HCT116 (cell line): ENCODE measurements at regions not wholly inside any gene's neighbourhood (a gene's known extent, or its start where the extent isn't known, plus 50 kb on each side); places are given as distances from the start of the nearest gene placed in this dataset.

Experiments
- ATAC-seq: fragments of 200-7000 bp; cut with Tn5 transposase; 2 replicates; pipeline ENCODE4 v1.9.1; 2020; ENCODE audit warnings: mild to moderate bottlenecking, moderate library complexity
- BruUV-seq: library from RNA; stranded (reverse); fragments of 400-500 nt; replicated peaks from 2 replicates; lab custom pipeline; 2021; lab: Mats Ljungman, UMichigan
- CTCF ChIA-PET: fragments of 300-600 bp; sonication (Branson Sonifier 250); formaldehyde crosslinking; loops from one replicate; lab custom pipeline; 2021; ENCODE audit warnings: antibody characterized with exemption; lab: Charles Lee
- POLR2A ChIA-PET: fragments of 300-600, 350-600 bp; sonication (Branson Sonifier 250); formaldehyde crosslinking; loops from one replicate; lab custom pipeline; 2021; ENCODE audit warnings: antibody characterized with exemption; lab: Charles Lee
- RAD21 ChIA-PET, 2 experiments: fragments of 300-600 bp; sonication (Branson Sonifier 250); formaldehyde crosslinking; loops; one replicate each; lab custom pipeline; 2023; ENCODE audit warnings: low total read pairs in 2 of 2; ENCODE audit not compliant: uncharacterized antibody in 2 of 2, unreplicated experiment in 2 of 2, low non-redundant PET in 1 of 2; lab: Charles Lee
- DNase-seq: peaks from one replicate; pipeline ENCODE4 v3.0.0-alpha.2; 2010; ENCODE audit warnings: low read depth, low spot score
- H2AFZ ChIP-seq: fragments of 200-600 bp; shearing (Covaris generic), sonication (generic); 2 replicates; pipeline ENCODE4 v1.6.1; 2017; ENCODE audit warnings: low read depth, mixed run types, mixed read lengths, antibody characterized with exemption, low read length; ENCODE audit not compliant: poor library complexity, severe bottlenecking
- H3K27ac ChIP-seq: 2 replicates; pipeline ENCODE4 v1.5.1; 2012; ENCODE audit warnings: low read depth, low read length
- H3K27me3 ChIP-seq: fragments of 200-600 bp; sonication (generic); 2 replicates; pipeline ENCODE4 v1.6.1; 2016; ENCODE audit warnings: mixed run types, low read length, mixed read lengths; ENCODE audit not compliant: insufficient read depth
- H3K36me3 ChIP-seq, 2 experiments: fragments of 200-500 bp in 1 of 2; fragments of 200-600 bp in 1 of 2; sonication (Bioruptor generic) in 1 of 2; sonication (generic) in 1 of 2; 2 replicates each; pipeline versions ENCODE4 v1.5.1 to v1.6.1; 2014 to 2016; ENCODE audit warnings: low read length in 2 of 2, inconsistent platforms in 1 of 2, mixed read lengths in 1 of 2, mixed run types in 1 of 2; ENCODE audit not compliant: insufficient read depth in 2 of 2, control insufficient read depth in 1 of 2
- H3K4me1 ChIP-seq, 2 experiments: fragments of 200-600 bp in 1 of 2; sonication (generic) in 1 of 2; 2 replicates each; pipeline versions ENCODE4 v1.5.1 to v1.6.1; 2012 to 2017; ENCODE audit warnings: low read length in 2 of 2, inconsistent platforms in 1 of 2, mild to moderate bottlenecking in 1 of 2, mixed read lengths in 1 of 2, mixed run types in 1 of 2, moderate library complexity in 1 of 2; ENCODE audit not compliant: insufficient read depth in 2 of 2, control insufficient read depth in 1 of 2
- H3K4me2 ChIP-seq: fragments of 200-600 bp; sonication (generic); 2 replicates; pipeline ENCODE4 v1.6.1; 2017; ENCODE audit warnings: mixed run types, low read length, mixed read lengths
- H3K4me3 ChIP-seq, 2 experiments: fragments of 200-600 bp in 1 of 2; sonication (generic) in 1 of 2; replicated peaks in 1 of 2; 2 replicates each; pipeline ENCODE4 v1.5.1; 2011 to 2016; ENCODE audit warnings: low read length in 2 of 2, control low read depth in 1 of 2, low read depth in 1 of 2, mild to moderate bottlenecking in 1 of 2, mixed read lengths in 1 of 2, mixed run types in 1 of 2
- H3K79me2 ChIP-seq: fragments of 200-600 bp; sonication (generic); 2 replicates; pipeline ENCODE4 v1.6.1; 2017; ENCODE audit warnings: mild to moderate bottlenecking, mixed run types, low read length, moderate library complexity, mixed read lengths; ENCODE audit not compliant: insufficient read depth
- H3K9ac ChIP-seq: fragments of 200-600 bp; sonication (generic); 2 replicates; pipeline ENCODE4 v1.6.1; 2016; ENCODE audit warnings: low read length, mixed read lengths
- H3K9me2 ChIP-seq: fragments of 200-600 bp; sonication (generic), shearing (Covaris generic); 2 replicates; pipeline ENCODE4 v1.6.1; 2017; ENCODE audit warnings: mixed run types, mild to moderate bottlenecking, moderate library complexity; ENCODE audit not compliant: insufficient read depth
- H3K9me3 ChIP-seq, 2 experiments: fragments of 200-500 bp in 1 of 2; fragments of 200-600 bp in 1 of 2; sonication (Bioruptor generic) in 1 of 2; sonication (generic) in 1 of 2; 2 replicates each; pipeline ENCODE4 v1.6.1; 2014 to 2017; ENCODE audit warnings: low read length in 2 of 2, mixed read lengths in 2 of 2, inconsistent platforms in 1 of 2, low read depth in 1 of 2, mild to moderate bottlenecking in 1 of 2, mixed run types in 1 of 2, moderate library complexity in 1 of 2; ENCODE audit not compliant: control insufficient read depth in 1 of 2, insufficient read depth in 1 of 2
- H4K20me1 ChIP-seq: fragments of 200-600 bp; sonication (generic), shearing (Covaris generic); 2 replicates; pipeline ENCODE4 v1.6.1; 2017; ENCODE audit warnings: mixed run types, mild to moderate bottlenecking, moderate library complexity; ENCODE audit not compliant: insufficient read depth
- ATF3 ChIP-seq: IDR thresholded peaks from 2 replicates; pipeline ENCODE4 v1.6.1; 2012
- CBX3 ChIP-seq: IDR thresholded peaks from 2 replicates; pipeline ENCODE4 v1.6.1; 2012; ENCODE audit warnings: low read depth
- CTCF ChIP-seq, 3 experiments: fragments of 200-600 bp in 1 of 3; sonication (generic) in 1 of 3; IDR thresholded peaks in 2 of 3; conservative IDR thresholded peaks in 1 of 3; 2 replicates each; pipeline ENCODE4 v1.5.1; 2012 to 2017; ENCODE audit warnings: low read depth in 2 of 3, low read length in 2 of 3, antibody characterized with exemption in 1 of 3, borderline replicate concordance in 1 of 3, control low read depth in 1 of 3, mild to moderate bottlenecking in 1 of 3, mixed read lengths in 1 of 3, mixed run types in 1 of 3, moderate library complexity in 1 of 3; ENCODE audit not compliant: insufficient read depth in 1 of 3
- ELF1 ChIP-seq: IDR thresholded peaks from 2 replicates; pipeline ENCODE4 v1.6.1; 2012; ENCODE audit warnings: low read depth, borderline replicate concordance
- EZH2phosphoT487 ChIP-seq: fragments of 200-600 bp; IDR thresholded peaks from 2 replicates; pipeline ENCODE4 v1.6.1; 2018; ENCODE audit warnings: antibody characterized with exemption, borderline replicate concordance
- FOSL1 ChIP-seq: IDR thresholded peaks from 2 replicates; pipeline ENCODE4 v1.6.1; 2012; ENCODE audit warnings: low read depth
- JUND ChIP-seq: IDR thresholded peaks from 2 replicates; pipeline ENCODE4 v1.6.1; 2012
- POLR2A ChIP-seq: IDR thresholded peaks from 2 replicates; pipeline ENCODE4 v1.7.0; 2011; ENCODE audit warnings: borderline replicate concordance; ENCODE audit not compliant: insufficient read depth, insufficient read length; ENCODE audit errors: extremely low read depth
- POLR2AphosphoS5 ChIP-seq: IDR thresholded peaks from 2 replicates; pipeline ENCODE4 v1.6.1; 2011; ENCODE audit warnings: mild to moderate bottlenecking, low read depth, low read length, moderate library complexity
- RAD21 ChIP-seq: IDR thresholded peaks from 2 replicates; pipeline ENCODE4 v1.6.1; 2012; ENCODE audit warnings: low read depth, mild to moderate bottlenecking
- REST ChIP-seq: IDR thresholded peaks from 2 replicates; pipeline ENCODE4 v1.6.1; 2012; ENCODE audit warnings: low read depth
- SP1 ChIP-seq: IDR thresholded peaks from 2 replicates; pipeline ENCODE4 v1.6.1; 2012; ENCODE audit warnings: low read depth
- SRF ChIP-seq: IDR thresholded peaks from 2 replicates; pipeline ENCODE4 v1.6.1; 2012; ENCODE audit warnings: low read depth
- ZBTB33 ChIP-seq: IDR thresholded peaks from 2 replicates; pipeline ENCODE4 v1.6.1; 2011; ENCODE audit warnings: mild to moderate bottlenecking, low read length, moderate library complexity; ENCODE audit not compliant: insufficient replicate concordance; ENCODE audit errors: extremely low read depth
- ZFX ChIP-seq: fragments of 450-650 bp; IDR thresholded peaks from 2 replicates; pipeline ENCODE4 v1.6.1; 2017
- intact Hi-C: fragments of 100-400 bp; cut with micrococcal nuclease; formaldehyde crosslinking; loops from 2 replicates; pipeline ENCODE4 v1.10.0; 2022

- ChIA-PET POLR2A (no interaction called here), CTCF (interaction anchor here (0.7 to 1.6 kb wide), 2 partner anchors 103 to 128 kb away, joined by 3 read pairs; no protein-coding TSS in a partner anchor)
- intact Hi-C loops: no loop called here
- no peak overlapping the region for H3K9ac ChIP-seq
- H3K4me2 ChIP-seq: no peak overlapping the region
- no peak for DNase-seq
- H3K27me3 ChIP-seq: no peaks in the 10 kb centered on the region
- no TSS peak for BruUV-seq
- no peak overlapping the region for H3K4me3 ChIP-seq
- no peaks in the 10 kb centered on the region for H3K4me1 ChIP-seq
- no peak for ATAC-seq
- no peaks in the 10 kb centered on the region for H3K36me3 ChIP-seq
- no peaks in the 10 kb centered on the region for H4K20me1 ChIP-seq
- H3K9me2 ChIP-seq: no peaks in the 10 kb centered on the region
- no peak overlapping the region for H2AFZ ChIP-seq
- no peak for TF ChIP-seq REST
- TF ChIP-seq ATF3: no peak
- TF ChIP-seq ZBTB33: no peak
- no peak for TF ChIP-seq FOSL1
- no peak for TF ChIP-seq CBX3
- no peak for TF ChIP-seq POLR2AphosphoS5
- TF ChIP-seq SP1: no peak
- no peak for TF ChIP-seq JUND
- TF ChIP-seq CTCF (IDR thresholded peaks at IDR 0.05 in 2 of 3, conservative IDR thresholded peaks at IDR 0.05 in 1 of 3; ENCODE audit: borderline replicate concordance in 1 of 3, insufficient read depth in 1 of 3, low read depth in 2 of 3, low read length in 2 of 3): no peak
- TF ChIP-seq POLR2A: no peak
- TF ChIP-seq ZFX: no peak
- no peak for TF ChIP-seq SRF
- no peak for TF ChIP-seq ELF1
- TF ChIP-seq RAD21: no peak
- no peak for TF ChIP-seq EZH2phosphoT487
- TF ChIP-seq, all 23 proteins: peak for 0
- RAD21 ChIA-PET: no interaction called here
- H3K27ac ChIP-seq: no peak overlapping the region
- H3K9me3 ChIP-seq: no peaks in the 10 kb centered on the region
- no peaks in the 10 kb centered on the region for H3K79me2 ChIP-seq
These were observed 273.6 kb upstream of the PROK2 start for GRCh38 chr3:72058493-72059081.
